AG09309 (cell line): ENCODE measurements at regions not wholly inside any gene's neighbourhood (a gene's known extent, or its start where the extent isn't known, plus 50 kb on each side); places are given as distances from the start of the nearest gene placed in this dataset.

ENCODE experiments used
- DNase-seq: peaks from one replicate; pipeline ENCODE4 v3.0.0-alpha.2; 2010; ENCODE audit warnings: low read depth
- H3K4me3 ChIP-seq: 2 replicates; pipeline ENCODE4 v1.5.1; 2011; ENCODE audit warnings: mild to moderate bottlenecking, low read depth, low read length, moderate library complexity; ENCODE audit not compliant: control insufficient read depth
- TF ChIP-seq, protein P1 (sequence below): IDR thresholded peaks from 2 replicates; pipeline ENCODE4 v1.5.1; 2011; ENCODE audit warnings: mild to moderate bottlenecking, low read depth, low read length, inconsistent platforms; ENCODE audit not compliant: insufficient read depth, control insufficient read depth; ENCODE audit errors: missing control alignments

DNA sequence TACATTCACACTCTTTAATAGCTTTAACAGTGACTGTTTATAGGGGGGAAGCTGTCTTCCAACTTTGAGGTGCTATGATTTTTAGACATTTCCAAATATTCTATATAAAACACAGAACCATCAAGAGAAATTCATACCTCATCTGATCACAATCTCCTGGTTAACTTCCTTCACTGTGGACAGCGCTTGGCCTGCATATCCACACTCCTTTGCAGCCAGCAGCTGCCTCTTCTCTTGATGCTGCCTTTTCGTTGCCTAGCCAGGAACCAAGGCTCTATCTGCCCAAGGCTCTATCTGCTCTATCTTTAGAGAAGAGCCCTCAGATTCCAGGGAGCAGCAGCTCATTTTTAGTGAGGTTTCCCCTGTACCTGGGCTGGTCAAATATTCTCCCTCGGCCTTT lies 252.0 kb downstream of the PTEN start:
- TF ChIP-seq, protein P1, sequence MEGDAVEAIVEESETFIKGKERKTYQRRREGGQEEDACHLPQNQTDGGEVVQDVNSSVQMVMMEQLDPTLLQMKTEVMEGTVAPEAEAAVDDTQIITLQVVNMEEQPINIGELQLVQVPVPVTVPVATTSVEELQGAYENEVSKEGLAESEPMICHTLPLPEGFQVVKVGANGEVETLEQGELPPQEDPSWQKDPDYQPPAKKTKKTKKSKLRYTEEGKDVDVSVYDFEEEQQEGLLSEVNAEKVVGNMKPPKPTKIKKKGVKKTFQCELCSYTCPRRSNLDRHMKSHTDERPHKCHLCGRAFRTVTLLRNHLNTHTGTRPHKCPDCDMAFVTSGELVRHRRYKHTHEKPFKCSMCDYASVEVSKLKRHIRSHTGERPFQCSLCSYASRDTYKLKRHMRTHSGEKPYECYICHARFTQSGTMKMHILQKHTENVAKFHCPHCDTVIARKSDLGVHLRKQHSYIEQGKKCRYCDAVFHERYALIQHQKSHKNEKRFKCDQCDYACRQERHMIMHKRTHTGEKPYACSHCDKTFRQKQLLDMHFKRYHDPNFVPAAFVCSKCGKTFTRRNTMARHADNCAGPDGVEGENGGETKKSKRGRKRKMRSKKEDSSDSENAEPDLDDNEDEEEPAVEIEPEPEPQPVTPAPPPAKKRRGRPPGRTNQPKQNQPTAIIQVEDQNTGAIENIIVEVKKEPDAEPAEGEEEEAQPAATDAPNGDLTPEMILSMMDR, result no peak
- DNase-seq, result no peak
- no peak overlapping the region for H3K4me3 ChIP-seq

DNA sequence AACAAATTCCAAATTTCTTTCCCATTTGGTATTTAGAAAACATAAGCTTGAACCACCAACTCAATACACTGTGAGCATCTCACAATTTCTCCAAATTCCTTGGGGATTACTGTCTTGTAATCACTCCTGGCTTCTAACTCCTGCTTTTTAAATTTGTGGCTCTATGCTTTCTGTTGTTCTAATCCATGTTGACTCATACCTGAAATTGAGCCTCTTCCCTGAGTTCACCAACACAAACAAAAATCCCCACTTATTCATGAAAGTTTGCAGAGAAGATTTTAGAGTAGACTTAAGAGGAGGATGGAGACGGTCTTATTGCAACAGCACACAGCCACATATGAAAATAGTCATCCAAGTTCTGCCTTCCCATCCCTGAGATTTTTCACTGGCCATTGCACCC lies 252.5 kb downstream of the PTEN start:
- peak; percentile 43 for DNase-seq
- TF ChIP-seq, protein P1, result no peak
- H3K4me3 ChIP-seq, result no peak overlapping the region

DNA sequence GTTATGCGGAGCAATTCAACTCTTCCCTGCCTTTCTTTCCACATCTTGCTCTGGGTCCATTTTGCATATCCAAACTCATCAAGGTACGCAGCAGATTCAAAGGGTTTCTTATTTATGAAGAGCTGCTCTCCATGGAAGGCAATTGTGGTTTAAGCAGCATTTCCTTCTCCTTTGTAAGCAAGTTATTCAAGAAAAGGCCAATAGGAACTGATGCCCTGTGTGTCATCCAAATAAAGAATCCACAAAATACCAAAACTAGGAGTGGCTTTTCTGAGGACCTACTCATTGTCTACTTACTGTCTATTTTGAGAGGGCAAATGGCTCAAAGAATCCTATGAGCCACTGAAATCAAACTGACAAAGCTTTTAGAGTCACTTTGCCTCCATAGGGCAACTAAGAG lies 253.1 kb downstream of the PTEN start:
- TF ChIP-seq, protein P1, result no peak
- DNase-seq, result no peak
- no peak overlapping the region for H3K4me3 ChIP-seq

DNA sequence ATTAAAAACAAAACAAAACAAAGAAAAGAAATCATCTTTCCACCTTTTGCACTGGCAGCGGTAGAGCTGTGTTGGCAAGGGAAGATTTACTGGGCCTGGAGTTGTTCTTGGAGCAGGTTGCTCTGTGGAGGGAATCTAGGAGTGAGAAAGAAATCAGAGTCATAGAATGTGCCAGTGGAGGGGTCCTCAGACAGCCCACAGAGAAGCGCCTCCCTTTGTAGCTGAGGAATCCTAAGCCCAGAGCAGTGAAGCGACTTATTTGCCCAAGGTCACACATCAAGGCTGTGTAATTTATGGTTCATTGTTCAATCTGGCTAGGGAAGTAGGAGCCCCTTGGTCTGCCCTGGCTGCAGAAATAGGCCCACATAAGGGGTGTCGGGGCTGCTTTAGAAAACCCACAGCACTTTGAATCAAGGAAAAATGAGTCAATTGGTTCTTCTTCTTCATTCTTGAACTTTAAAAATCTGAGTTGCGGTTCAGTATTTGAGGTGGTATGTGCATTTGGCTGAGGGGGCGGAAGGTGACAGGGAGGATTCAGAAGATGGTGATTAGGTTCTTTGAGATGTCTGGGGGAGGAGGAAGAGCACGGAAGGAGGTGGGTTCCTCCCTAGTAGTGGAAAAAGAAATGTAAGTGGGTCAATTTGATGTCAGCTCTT lies 253.7 kb downstream of the PTEN start:
- TF ChIP-seq, protein P1, result no peak
- no peak overlapping the region for H3K4me3 ChIP-seq
- no peak for DNase-seq

DNA sequence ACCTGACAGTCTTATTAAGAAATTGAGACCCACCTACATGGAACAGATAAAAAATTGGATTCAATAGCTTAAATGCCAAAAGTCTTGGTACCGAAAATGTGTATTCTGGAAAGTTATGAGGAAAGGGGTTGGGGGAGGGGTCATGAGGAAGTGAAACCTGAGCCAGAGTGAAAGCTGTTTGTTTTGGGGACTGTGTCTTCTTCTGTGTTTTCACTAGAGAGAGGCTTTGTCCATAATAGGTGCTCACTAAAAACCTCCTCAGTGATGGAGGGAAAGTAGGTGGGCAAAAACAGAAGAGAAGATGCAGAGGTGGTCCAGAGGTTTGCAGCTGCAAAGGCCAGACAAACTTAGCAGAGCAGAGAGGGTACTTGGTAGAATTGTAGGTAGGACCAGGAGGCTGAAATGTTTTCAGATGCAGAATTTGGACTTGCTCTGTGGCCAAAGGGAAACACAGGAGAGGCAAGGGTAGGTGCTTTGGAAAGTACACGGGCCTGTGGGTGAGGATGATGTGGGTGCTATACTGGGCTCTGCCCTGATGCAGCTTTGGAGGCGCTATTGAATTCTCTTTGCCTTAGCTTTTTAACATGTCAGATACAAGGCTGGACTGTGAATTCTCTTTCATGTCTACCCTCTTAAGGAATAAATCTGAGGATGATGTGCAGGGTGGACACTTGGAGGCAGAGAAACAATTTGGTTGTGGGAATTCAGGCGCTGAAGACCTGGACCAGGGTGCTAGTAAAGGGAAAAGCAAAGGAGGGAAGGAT lies 254.6 kb downstream of the PTEN start:
- H3K4me3 ChIP-seq, result no peak overlapping the region
- TF ChIP-seq, protein P1, result no peak
- no peak for DNase-seq

DNA sequence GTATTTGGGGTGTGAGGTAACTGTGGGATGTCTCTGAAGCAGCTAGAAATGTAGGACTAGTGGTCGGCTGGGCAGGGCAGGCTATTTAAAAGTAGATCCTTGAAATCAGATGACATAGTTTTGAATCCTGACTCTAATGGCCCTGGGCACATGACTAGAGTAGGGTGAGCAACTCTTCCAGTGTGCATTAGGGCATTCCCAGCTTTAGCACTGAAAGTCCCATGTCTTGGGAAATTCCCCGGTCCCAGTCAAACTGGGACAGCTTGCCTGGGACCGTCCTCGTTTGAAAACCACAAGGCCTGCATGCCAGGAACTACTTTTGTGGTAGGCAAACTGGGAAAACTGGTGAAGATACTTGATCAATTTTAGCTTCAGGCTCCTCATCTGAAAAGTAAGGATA lies 255.3 kb downstream of the PTEN start:
- TF ChIP-seq, protein P1, result no peak
- no peak overlapping the region for H3K4me3 ChIP-seq
- no peak for DNase-seq
